T-helper 1 cell treated with Interleukin-12 subunit alpha and Interleukin-12 subunit beta and Interleukin-4 antibody, amounts not matched to agents 30 μg/mL and 1 μg/mL, for 36 hours (primary cell): ENCODE measurements at regions not wholly inside any gene's neighbourhood (a gene's known extent, or its start where the extent isn't known, plus 50 kb on each side); places are given as distances from the start of the nearest gene placed in this dataset.

Experiments used
- H3K27ac Mint-ChIP-seq: one replicate; pipeline ENCODE4 v1.8.0; 2021; ENCODE audit warnings: mild to moderate bottlenecking, mixed read lengths
- H3K27me3 Mint-ChIP-seq: one replicate; pipeline ENCODE4 v1.8.0; 2021; ENCODE audit warnings: low read depth, mixed read lengths
- H3K36me3 Mint-ChIP-seq: one replicate; pipeline ENCODE4 v1.8.0; 2021; ENCODE audit warnings: low read depth, mixed read lengths
- H3K4me1 Mint-ChIP-seq: one replicate; pipeline ENCODE4 v1.8.0; 2021; ENCODE audit warnings: low read depth, mixed read lengths
- H3K4me3 Mint-ChIP-seq: one replicate; pipeline ENCODE4 v1.8.0; 2021; ENCODE audit warnings: mild to moderate bottlenecking, moderate library complexity, mixed read lengths
- H3K9me3 Mint-ChIP-seq: one replicate; pipeline ENCODE4 v1.8.0; 2021; ENCODE audit warnings: mixed read lengths

DNA sequence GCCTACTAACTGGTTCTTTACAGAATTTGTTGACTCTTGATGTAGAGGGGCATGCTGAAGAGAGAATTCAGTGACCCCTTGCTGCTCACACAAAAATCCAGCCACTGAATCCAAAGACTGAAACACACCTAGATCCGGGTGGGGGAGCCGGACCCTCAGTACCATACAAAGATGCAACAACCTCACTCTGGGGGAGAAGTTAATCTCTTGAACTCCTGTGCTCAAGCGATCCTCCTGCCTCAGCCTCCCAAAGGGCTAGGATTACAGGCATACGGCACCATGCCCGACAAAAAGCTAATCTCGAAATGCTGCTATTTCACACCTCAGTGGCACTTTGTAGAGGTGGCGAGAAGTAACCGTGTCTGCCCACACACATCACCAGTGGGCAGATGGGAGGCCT lies 88.8 kb upstream of the HELT start:
- Mint-ChIP-seq H3K27ac (no peak overlapping the region), H3K4me1 (peaks cover 14% of the 10 kb centered on the region)

DNA sequence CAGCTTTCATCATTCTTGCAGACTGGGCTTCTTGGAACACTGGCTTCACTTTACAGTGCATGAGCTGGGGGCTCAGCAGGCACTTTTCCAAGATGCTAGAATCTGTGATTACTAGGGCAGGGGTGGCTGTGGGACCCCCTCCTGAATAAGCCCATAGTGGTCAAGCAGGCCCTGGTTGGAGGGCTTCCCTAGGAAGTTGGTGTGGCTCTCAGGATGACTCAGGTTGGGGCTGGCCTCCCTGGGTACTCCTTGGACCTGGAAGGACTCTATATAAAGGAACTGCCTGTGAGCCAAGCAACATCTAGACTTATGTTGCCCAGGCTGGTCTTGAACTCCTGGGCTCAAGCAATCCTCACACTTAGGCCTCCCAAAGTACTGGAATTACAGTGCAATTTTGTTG lies 88.3 kb upstream of the HELT start:
- H3K9me3 Mint-ChIP-seq, result peaks cover 16% of the 10 kb centered on the region
- H3K4me3 Mint-ChIP-seq, result no peak overlapping the region
- peaks cover 7% of the 10 kb centered on the region for H3K27me3 Mint-ChIP-seq
- H3K27ac Mint-ChIP-seq, result no peak overlapping the region
- H3K4me1 Mint-ChIP-seq, result peaks cover 15% of the 10 kb centered on the region
- H3K36me3 Mint-ChIP-seq, result peaks cover 3% of the 10 kb centered on the region

More for the DNA sequence above, 88.8 kb upstream of the HELT start:
- H3K4me3 Mint-ChIP-seq, result no peak overlapping the region
- peaks cover 7% of the 10 kb centered on the region for H3K27me3 Mint-ChIP-seq
- peaks cover 3% of the 10 kb centered on the region for H3K36me3 Mint-ChIP-seq
- peaks cover 16% of the 10 kb centered on the region for H3K9me3 Mint-ChIP-seq

DNA sequence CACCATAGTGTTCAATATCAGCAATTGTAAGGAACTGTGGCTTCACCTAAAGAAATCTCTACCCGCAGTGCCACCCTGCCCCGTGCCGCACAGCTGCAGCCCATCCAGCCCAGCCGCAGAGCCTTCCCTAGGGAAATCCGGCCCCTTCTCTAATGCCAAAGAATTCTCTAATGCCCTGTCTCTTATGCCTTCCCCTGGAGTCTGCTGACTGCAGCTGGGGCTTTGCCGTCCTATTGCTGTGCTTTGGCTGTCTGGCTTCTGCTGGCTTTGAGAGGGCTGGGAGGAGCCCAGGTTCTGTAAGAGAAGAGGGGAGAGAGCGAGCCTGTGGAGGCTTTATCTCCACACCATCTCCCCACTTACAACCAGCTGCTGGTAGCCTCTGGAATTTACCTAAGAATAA lies 85.9 kb upstream of the HELT start:
- no peak overlapping the region for H3K4me3 Mint-ChIP-seq
- H3K27me3 Mint-ChIP-seq, result peaks cover 13% of the 10 kb centered on the region
- H3K9me3 Mint-ChIP-seq, result peaks cover 10% of the 10 kb centered on the region
- H3K27ac Mint-ChIP-seq, result no peak overlapping the region
- peaks cover 15% of the 10 kb centered on the region for H3K4me1 Mint-ChIP-seq
- H3K36me3 Mint-ChIP-seq, result peaks cover 3% of the 10 kb centered on the region

DNA sequence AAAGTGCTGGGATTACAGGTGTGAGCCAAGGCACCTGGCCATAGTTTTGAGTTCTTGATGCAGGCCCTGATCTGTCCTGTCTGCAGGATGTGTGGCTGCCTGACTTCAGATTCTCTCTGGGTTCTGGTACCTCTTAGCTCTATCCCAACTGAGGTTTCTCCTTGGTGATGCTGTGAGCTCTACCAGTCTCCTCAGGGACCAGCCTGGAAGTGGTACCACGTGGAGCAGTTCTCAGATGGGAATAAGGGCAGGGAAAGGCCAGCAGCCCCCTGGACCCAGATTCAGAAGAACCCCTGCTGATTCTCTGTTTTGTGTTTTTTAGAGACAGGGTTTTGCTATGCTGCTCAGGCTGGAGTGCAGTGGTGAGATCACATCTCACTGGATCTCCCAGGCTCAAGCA lies 85.0 kb upstream of the HELT start:
- Mint-ChIP-seq H3K4me3 (no peak overlapping the region), H3K36me3 (no peaks in the 10 kb centered on the region), H3K27me3 (peaks cover 11% of the 10 kb centered on the region), H3K27ac (no peak overlapping the region), H3K4me1 (peaks cover 15% of the 10 kb centered on the region), H3K9me3 (peaks cover 6% of the 10 kb centered on the region)

DNA sequence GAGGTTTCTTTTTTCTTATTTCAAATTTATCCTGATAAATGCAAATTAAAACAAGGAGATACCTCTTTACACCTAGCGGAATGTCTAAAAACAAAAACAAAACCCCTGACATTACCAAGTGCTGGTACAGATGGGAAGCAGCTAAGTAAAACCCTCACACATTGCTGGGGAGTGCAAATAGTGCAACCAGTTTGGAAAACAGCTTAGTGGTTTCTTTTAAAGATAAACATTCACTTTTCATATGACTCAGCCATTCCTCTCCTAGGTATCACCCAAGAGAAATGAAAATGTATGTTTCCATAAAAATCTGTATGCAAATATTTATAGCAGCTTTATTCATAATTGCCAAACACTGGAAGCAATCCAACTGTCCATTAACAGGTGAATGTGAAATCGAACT lies 84.1 kb upstream of the HELT start:
- no peak overlapping the region for H3K27ac Mint-ChIP-seq
- H3K4me1 Mint-ChIP-seq, result peaks cover 15% of the 10 kb centered on the region
- H3K27me3 Mint-ChIP-seq, result peaks cover 15% of the 10 kb centered on the region
- H3K4me3 Mint-ChIP-seq, result no peak overlapping the region
- H3K36me3 Mint-ChIP-seq, result no peaks in the 10 kb centered on the region
- no peaks in the 10 kb centered on the region for H3K9me3 Mint-ChIP-seq

DNA sequence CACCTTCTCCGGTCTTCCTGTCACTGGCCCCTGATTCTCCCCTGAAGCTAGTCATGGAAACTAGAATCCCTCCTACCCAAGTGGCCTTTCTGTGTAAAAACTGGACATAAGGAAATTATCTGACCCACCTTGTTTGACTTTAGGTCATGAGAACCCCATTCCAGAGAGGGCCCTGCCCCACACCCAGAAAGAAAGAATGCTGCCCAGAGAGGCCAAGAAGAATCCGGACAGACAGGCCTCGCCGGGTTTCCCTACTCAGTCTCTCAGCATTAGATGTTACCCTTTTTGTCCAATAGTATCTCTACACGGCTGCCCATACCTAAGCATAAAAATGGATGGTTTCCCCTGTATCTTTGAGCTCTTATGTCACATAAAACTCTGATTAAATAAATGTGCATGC lies 83.3 kb upstream of the HELT start:
- peaks cover 16% of the 10 kb centered on the region for H3K27me3 Mint-ChIP-seq
- H3K27ac Mint-ChIP-seq, result no peak overlapping the region
- H3K9me3 Mint-ChIP-seq, result no peaks in the 10 kb centered on the region

DNA sequence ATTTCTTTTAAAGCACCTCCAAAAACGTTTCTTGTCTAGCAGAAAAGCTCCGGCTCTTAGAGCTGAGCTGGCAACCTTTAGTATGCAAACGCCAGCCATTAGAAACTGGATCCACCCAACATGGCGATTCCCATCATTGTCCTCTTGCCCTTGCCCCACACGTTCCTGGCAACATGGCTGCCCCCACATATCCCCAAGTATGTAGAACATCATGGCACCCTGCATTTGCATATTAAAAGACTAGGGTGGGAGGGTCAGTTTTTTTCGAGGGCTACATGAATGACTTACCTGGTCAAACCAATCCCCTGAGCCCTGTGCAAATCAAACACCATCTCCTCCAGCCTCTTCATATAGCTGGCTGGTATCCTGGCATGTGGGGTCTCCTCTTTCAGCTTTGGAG lies 82.2 kb upstream of the HELT start:
- no peaks in the 10 kb centered on the region for H3K36me3 Mint-ChIP-seq
- H3K4me1 Mint-ChIP-seq, result peaks cover 15% of the 10 kb centered on the region
- peaks cover 19% of the 10 kb centered on the region for H3K27me3 Mint-ChIP-seq
- no peaks in the 10 kb centered on the region for H3K9me3 Mint-ChIP-seq
- H3K27ac Mint-ChIP-seq, result no peak overlapping the region
- H3K4me3 Mint-ChIP-seq, result no peak overlapping the region

More for the DNA sequence above, 83.3 kb upstream of the HELT start:
- H3K4me1 Mint-ChIP-seq, result peaks cover 15% of the 10 kb centered on the region
- H3K4me3 Mint-ChIP-seq, result no peak overlapping the region
- H3K36me3 Mint-ChIP-seq, result no peaks in the 10 kb centered on the region

DNA sequence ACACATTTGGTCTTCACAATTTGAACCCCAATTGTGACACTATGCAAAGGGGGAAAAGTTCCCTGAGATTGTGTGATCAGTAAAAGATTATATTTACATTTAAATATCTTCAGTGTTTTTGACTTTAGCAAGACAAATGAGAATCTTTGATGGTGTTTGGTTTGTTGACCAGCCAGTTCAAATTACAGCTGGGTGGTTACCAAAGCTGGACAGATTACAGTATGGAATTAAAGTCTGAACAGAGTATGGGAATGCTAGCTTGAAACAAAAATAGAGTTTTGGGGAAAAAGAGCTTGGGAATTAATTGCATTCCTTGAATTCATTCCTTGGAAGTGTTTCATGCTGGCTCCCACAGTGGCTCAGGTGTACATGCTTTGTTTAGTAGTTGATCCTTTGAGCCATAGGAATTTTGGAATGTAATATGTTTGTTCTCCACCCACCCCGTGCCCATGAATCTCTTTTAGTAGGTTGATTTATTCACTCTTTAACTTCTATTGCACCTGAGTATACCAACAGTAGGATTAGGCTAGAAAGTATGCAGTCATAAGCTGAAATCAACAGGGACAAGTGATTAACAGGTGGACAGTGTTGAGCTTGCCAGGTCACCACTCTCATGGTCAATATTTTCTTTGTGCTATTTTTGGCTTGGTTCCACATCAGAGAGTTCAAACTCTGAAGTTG lies 81.1 kb upstream of the HELT start:
- Mint-ChIP-seq H3K27ac (no peak overlapping the region), H3K27me3 (peaks cover 22% of the 10 kb centered on the region)

DNA sequence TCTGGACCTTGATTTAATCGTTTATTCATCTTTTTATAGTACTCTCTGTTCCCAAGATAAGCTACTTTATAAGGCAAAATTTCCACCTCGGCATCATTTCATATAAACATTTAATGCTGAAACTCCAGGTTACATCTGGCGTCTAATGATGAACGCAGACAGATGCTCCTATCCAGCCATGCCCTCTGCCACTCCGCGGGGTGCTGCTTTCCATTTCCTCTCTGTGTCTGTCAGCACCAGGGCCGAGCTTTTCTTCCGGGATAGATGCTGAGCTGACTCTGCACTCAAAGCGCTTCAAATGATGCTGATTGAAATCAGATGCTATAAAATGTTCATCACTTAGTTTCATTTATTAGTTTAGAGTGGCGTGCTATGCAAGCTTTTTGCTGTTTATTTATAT lies 80.5 kb upstream of the HELT start:
- H3K27ac Mint-ChIP-seq, result no peak overlapping the region
- H3K27me3 Mint-ChIP-seq, result peaks cover 22% of the 10 kb centered on the region
- H3K36me3 Mint-ChIP-seq, result no peaks in the 10 kb centered on the region
- no peaks in the 10 kb centered on the region for H3K9me3 Mint-ChIP-seq
- no peak overlapping the region for H3K4me3 Mint-ChIP-seq
- H3K4me1 Mint-ChIP-seq, result peaks cover 8% of the 10 kb centered on the region

More for the DNA sequence above, 81.1 kb upstream of the HELT start:
- H3K9me3 Mint-ChIP-seq, result no peaks in the 10 kb centered on the region
- H3K4me3 Mint-ChIP-seq, result no peak overlapping the region
- H3K4me1 Mint-ChIP-seq, result peaks cover 14% of the 10 kb centered on the region
- no peaks in the 10 kb centered on the region for H3K36me3 Mint-ChIP-seq

DNA sequence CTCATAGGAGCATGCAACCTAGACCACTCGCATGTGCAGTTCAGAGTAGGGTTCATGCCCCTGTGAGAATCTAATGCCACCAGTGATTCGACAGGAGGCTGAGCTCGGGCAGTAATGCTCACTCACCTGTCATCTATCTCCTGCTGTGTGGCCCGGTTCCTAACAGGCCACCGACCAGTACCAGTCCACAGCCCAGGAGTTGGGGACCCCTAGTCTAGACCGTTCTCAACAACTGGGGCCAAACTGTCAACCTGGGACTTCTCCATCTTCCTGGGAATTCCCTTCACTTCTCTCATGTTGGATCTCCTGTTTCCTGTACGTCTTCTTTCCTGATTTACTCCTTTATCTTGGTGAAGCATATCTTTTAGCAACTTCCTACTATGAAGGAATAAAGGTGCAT lies 79.4 kb upstream of the HELT start:
- Mint-ChIP-seq H3K27me3 (peaks cover 22% of the 10 kb centered on the region), H3K4me3 (no peak overlapping the region), H3K9me3 (no peaks in the 10 kb centered on the region), H3K36me3 (no peaks in the 10 kb centered on the region), H3K27ac (no peak overlapping the region), H3K4me1 (peaks cover 6% of the 10 kb centered on the region)

DNA sequence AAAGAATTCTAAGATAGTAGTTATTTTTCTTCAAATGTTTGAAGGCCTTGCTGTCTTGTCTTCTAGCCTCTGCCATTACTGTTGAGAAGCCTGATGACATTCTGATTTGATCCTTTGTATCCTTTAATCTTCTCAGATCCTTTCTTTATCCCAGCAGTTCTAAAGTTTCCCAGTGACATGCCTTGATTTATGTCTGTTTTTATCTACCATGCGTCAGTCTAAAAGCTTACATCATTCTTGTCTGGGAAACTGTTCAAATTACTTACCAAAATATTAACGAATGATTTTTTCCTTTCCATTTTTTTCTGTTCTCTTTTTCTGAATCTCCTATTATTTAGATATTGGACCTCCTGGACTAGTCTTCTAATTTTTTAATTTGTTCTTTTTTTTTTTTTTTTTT lies 78.3 kb upstream of the HELT start:
- H3K4me3 Mint-ChIP-seq, result no peak overlapping the region
- H3K9me3 Mint-ChIP-seq, result no peaks in the 10 kb centered on the region
- H3K4me1 Mint-ChIP-seq, result no peaks in the 10 kb centered on the region
- H3K27ac Mint-ChIP-seq, result no peak overlapping the region
- no peaks in the 10 kb centered on the region for H3K36me3 Mint-ChIP-seq
- H3K27me3 Mint-ChIP-seq, result peaks cover 31% of the 10 kb centered on the region

DNA sequence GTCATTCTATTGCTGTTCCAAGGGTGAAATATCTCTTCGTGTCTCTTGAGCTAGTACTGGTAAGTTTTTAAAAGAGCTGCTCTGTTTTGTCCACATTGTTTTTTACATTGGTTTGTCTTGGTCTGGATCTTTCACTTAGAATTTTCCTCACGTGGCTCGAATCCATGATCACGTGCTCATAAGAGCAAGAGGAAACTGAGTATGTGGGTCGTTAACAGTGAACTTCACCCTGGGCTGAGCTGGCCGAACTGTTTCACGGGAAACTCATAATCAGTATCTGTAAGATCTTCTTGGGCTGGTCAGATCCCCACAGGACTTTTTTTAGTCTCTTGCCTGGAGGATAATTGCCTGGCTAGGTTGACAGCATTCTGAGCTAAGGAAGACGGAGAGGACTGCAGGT lies 77.8 kb upstream of the HELT start:
- Mint-ChIP-seq H3K9me3 (no peaks in the 10 kb centered on the region), H3K4me3 (no peak overlapping the region), H3K27ac (no peak overlapping the region), H3K27me3 (peaks cover 35% of the 10 kb centered on the region), H3K36me3 (no peaks in the 10 kb centered on the region), H3K4me1 (no peaks in the 10 kb centered on the region)

DNA sequence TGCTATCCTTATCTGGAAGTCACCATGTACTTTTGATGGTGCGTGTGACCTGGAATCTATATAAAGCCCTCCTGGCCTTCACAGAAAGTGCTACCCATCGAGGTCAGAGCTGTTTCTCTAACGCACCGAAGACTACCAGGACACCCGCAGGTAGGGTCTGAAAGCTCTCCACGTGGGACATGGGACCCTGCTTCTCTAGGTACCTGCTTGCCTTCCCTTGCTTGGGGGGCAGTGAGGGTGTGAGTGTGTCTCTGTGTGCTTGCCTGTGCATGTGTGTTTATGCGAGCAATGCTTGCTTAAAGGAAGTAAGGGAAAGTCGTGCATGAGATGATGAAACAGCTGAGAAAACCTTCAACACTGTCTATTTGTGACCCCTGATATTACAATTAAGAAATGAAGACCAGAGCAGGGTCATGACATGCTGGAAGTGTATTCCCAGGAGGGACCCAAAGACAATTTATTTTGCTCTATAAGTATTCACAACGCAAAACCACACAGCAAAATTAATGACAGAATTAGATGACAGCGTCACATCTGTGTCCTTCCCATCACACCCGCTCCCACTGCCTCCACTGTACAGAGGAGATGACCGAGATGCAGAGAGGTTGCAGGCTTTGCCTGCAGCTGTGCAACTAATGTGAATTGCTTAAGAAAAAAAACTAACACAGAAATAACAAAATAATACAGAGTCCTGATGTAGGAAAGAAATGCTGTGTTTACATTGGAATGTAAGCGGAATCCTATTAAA lies 76.4 kb upstream of the HELT start:
- Mint-ChIP-seq H3K4me3 (no peak overlapping the region), H3K27me3 (peaks cover 40% of the 10 kb centered on the region), H3K36me3 (no peaks in the 10 kb centered on the region), H3K27ac (no peak overlapping the region), H3K9me3 (no peaks in the 10 kb centered on the region), H3K4me1 (no peaks in the 10 kb centered on the region)

DNA sequence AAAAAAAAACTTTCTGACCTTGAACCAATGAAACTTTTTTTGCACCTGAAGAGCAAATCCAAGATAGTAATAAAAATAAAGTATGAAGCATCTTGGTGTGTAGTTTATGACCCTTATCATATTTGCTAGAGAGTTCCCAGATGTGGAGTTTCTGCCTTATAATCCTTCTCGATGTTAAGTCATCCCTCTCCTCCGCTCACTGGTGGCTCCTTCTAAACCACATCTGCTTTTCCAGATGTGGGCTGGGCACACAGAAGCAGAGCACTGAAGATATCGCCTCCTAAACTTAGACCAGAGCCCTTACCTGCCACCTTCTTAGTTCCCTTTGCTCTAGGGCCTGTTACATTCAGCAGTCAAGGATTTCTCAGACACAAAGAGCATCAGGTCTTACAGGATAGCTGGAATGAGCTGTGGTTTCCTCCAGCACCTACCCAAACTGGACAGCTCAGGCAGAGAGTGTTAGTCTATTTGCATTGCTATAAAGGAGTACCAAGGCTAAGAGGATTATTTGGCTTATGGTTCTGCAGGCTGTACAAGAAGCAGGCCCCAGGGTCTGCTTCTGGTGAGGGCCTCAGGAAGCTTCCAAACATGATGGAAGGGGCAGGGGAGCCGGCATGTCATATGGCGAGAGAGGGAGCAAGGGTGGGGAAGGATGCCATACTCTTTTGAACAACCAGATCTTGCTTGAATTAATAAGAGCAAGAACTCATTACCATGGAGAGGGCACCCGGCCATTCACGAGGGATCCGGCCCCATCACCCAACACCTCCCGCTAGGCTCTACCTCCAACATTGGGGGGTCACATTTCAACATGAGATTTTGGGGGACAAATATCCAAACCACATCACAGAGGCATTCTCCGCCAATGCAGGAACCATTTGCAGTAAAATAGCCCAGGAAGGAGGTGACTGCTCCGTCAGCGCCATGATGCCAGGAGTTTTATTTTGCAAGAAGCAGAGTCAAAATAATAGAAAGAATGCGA lies 75.6 kb upstream of the HELT start:
- H3K9me3 Mint-ChIP-seq, result no peaks in the 10 kb centered on the region
- H3K4me3 Mint-ChIP-seq, result no peak overlapping the region
- no peak overlapping the region for H3K27ac Mint-ChIP-seq
- H3K36me3 Mint-ChIP-seq, result no peaks in the 10 kb centered on the region
- peaks cover 49% of the 10 kb centered on the region for H3K27me3 Mint-ChIP-seq
- H3K4me1 Mint-ChIP-seq, result no peaks in the 10 kb centered on the region
